ENCODE measurements at regions not wholly inside any gene's neighbourhood (a gene's known extent, or its start where the extent isn't known, plus 50 kb on each side); places are given as distances from the start of the nearest gene placed in this dataset.

DNA sequence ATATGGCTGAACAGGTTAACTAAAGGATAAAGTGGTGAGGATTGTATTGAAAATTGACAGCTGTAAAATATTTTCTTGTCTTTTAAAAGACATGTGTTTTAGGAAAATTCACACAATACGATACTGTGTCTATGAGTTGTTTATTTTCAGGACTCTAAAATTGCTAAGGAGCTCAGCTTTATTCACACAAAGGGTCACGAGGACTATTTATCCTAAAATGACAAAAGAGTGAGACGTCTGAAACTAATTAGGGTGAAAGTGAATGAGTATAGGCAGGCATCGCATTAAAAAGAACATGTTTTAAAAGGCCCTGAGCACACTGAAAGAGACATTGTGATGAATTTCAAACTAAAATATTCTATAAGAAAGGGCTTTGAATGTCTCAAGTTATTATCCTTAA, 304.7 kb downstream of the SH2D1A start:
- Histone ChIP-seq H3K4me1 (ENCODE audit: insufficient read depth, low read length) (no peaks in the 10 kb centered on the region), H3K27ac (ENCODE audit: low read depth, low read length) (no peak overlapping the region), H3K79me2 (ENCODE audit: insufficient read depth, low read length) (no peaks in the 10 kb centered on the region), H3K36me3 (ENCODE audit: insufficient read depth, low read length) (no peaks in the 10 kb centered on the region), H3K4me2 (ENCODE audit: insufficient read depth, low read length) (no peak overlapping the region), H3K27me3 (ENCODE audit: insufficient read depth, low read length) (no peaks in the 10 kb centered on the region), H4K20me1 (ENCODE audit: insufficient read depth, low read length) (no peaks in the 10 kb centered on the region), H3K9me3 (ENCODE audit: low read depth, low read length) (no peaks in the 10 kb centered on the region), H3K4me3 (ENCODE audit: insufficient read depth, low read length) (no peak overlapping the region), H2AFZ (ENCODE audit: low read length) (no peak overlapping the region)
- no peak for DNase-seq (ENCODE audit: insufficient read length, low spot score, missing footprints)
- TF ChIP-seq, protein P1, sequence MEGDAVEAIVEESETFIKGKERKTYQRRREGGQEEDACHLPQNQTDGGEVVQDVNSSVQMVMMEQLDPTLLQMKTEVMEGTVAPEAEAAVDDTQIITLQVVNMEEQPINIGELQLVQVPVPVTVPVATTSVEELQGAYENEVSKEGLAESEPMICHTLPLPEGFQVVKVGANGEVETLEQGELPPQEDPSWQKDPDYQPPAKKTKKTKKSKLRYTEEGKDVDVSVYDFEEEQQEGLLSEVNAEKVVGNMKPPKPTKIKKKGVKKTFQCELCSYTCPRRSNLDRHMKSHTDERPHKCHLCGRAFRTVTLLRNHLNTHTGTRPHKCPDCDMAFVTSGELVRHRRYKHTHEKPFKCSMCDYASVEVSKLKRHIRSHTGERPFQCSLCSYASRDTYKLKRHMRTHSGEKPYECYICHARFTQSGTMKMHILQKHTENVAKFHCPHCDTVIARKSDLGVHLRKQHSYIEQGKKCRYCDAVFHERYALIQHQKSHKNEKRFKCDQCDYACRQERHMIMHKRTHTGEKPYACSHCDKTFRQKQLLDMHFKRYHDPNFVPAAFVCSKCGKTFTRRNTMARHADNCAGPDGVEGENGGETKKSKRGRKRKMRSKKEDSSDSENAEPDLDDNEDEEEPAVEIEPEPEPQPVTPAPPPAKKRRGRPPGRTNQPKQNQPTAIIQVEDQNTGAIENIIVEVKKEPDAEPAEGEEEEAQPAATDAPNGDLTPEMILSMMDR (IDR thresholded peaks at IDR 0.05; ENCODE audit: extremely low read depth, low read depth, low read length), result no peak

DNA sequence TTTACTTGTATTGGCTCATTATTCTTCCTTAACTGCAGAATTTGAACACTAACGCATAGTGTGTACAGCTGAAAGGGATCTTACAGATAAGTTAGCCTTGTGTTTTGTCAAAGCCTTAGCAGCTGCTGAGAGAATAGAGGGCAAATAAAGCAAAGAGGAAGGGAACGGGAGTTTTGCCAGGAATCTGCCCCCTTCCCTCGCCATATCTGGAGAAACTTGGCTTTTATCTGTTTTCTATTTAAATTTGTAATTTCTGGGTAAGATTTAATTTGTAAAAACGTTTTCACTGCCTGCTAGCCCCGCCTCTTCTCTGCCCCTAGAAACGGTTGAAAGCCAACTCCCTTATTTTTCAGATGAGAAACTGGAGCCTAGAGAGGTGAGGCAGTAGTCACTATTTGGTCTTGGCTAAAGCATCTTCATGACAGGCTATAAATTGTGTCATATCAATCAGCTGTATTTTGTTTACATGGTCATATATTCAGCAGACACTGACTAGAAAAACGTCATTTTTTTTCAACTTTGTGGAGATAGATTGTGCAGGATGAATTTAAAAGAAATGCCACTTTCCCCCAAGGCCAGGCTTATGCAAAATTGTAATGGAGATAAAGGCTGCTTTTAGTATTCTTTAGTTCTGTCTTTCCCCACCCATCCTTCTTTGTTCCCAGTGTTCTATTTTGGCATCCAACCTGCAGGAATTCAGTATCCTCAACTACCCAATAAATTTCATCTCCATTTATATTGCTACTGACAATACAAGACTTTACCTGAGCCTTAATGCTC, 319.4 kb downstream of the SH2D1A start:
- Histone ChIP-seq H3K4me2 (ENCODE audit: insufficient read depth, low read length) (no peak overlapping the region), H3K4me3 (ENCODE audit: insufficient read depth, low read length) (no peak overlapping the region), H3K79me2 (ENCODE audit: insufficient read depth, low read length) (no peaks in the 10 kb centered on the region), H3K36me3 (ENCODE audit: insufficient read depth, low read length) (no peaks in the 10 kb centered on the region), H3K4me1 (ENCODE audit: insufficient read depth, low read length) (no peaks in the 10 kb centered on the region), H3K9me3 (ENCODE audit: low read depth, low read length) (no peaks in the 10 kb centered on the region), H3K27ac (ENCODE audit: low read depth, low read length) (no peak overlapping the region), H3K27me3 (ENCODE audit: insufficient read depth, low read length) (no peaks in the 10 kb centered on the region), H2AFZ (ENCODE audit: low read length) (no peak overlapping the region), H4K20me1 (ENCODE audit: insufficient read depth, low read length) (no peaks in the 10 kb centered on the region)
- TF ChIP-seq, protein P1 (IDR thresholded peaks at IDR 0.05; ENCODE audit: extremely low read depth, low read depth, low read length), result no peak
- DNase-seq (ENCODE audit: insufficient read length, low spot score, missing footprints), result no peak

DNA sequence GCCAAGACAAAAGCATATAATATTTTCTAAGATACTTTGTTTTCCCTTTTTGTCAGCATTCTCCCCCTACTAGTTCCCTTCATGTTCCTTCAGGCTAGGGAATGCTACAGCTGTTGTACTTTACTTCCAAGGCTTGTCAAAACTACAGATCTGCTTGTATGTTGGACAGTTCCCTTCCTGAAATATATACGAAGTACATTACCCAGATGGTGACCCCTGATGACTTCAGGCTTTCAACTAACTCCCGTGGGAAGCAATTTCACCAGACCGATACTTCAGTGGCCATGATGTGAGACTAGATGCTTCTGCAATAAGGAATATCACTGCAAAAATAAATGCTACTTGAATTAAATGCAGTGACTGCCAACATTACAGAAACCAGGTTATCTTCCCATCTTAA, 332.8 kb downstream of the SH2D1A start:
- Histone ChIP-seq H2AFZ (ENCODE audit: low read length) (no peak overlapping the region), H3K4me2 (ENCODE audit: insufficient read depth, low read length) (no peak overlapping the region), H4K20me1 (ENCODE audit: insufficient read depth, low read length) (no peaks in the 10 kb centered on the region), H3K27ac (ENCODE audit: low read depth, low read length) (no peak overlapping the region), H3K4me3 (ENCODE audit: insufficient read depth, low read length) (no peak overlapping the region), H3K4me1 (ENCODE audit: insufficient read depth, low read length) (no peaks in the 10 kb centered on the region), H3K9me3 (ENCODE audit: low read depth, low read length) (no peaks in the 10 kb centered on the region), H3K27me3 (ENCODE audit: insufficient read depth, low read length) (no peaks in the 10 kb centered on the region), H3K36me3 (ENCODE audit: insufficient read depth, low read length) (no peaks in the 10 kb centered on the region), H3K79me2 (ENCODE audit: insufficient read depth, low read length) (no peaks in the 10 kb centered on the region)
- no peak for DNase-seq (ENCODE audit: insufficient read length, low spot score, missing footprints)
- TF ChIP-seq, protein P1 (IDR thresholded peaks at IDR 0.05; ENCODE audit: extremely low read depth, low read depth, low read length), result no peak

DNA sequence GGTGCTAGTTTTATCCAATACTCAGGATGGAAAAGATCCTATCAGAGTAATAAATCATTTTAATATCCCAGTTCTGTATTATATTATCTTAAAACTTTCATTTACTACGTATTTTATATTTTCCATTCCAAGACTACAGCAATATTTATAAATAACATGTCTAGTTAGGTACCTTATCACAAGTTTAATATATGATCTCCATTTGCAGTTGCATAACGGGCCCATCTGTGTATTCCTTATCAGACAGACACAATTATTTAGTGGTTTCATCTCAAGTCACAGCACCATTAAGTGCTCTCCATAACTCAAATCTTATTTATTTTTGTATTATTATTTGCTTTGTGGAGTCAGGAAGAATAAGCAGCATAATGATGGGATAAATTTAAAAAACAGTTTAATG, 333.9 kb downstream of the SH2D1A start:
- H3K4me2 ChIP-seq (ENCODE audit: insufficient read depth, low read length), result no peak overlapping the region
- no peaks in the 10 kb centered on the region for H3K27me3 ChIP-seq (ENCODE audit: insufficient read depth, low read length)
- TF ChIP-seq, protein P1 (IDR thresholded peaks at IDR 0.05; ENCODE audit: extremely low read depth, low read depth, low read length), result no peak
- H3K9me3 ChIP-seq (ENCODE audit: low read depth, low read length), result peaks cover 2% of the 10 kb centered on the region
- no peak overlapping the region for H3K27ac ChIP-seq (ENCODE audit: low read depth, low read length)
- no peaks in the 10 kb centered on the region for H3K36me3 ChIP-seq (ENCODE audit: insufficient read depth, low read length)
- no peaks in the 10 kb centered on the region for H3K79me2 ChIP-seq (ENCODE audit: insufficient read depth, low read length)
- no peak overlapping the region for H2AFZ ChIP-seq (ENCODE audit: low read length)
- no peak overlapping the region for H3K4me3 ChIP-seq (ENCODE audit: insufficient read depth, low read length)
- H3K4me1 ChIP-seq (ENCODE audit: insufficient read depth, low read length), result no peaks in the 10 kb centered on the region
- DNase-seq (ENCODE audit: insufficient read length, low spot score, missing footprints), result no peak
- H4K20me1 ChIP-seq (ENCODE audit: insufficient read depth, low read length), result no peaks in the 10 kb centered on the region

Measured in osteoblast (primary cell).